H1 (cell line): ENCODE measurements at regions not wholly inside any gene's neighbourhood (a gene's known extent, or its start where the extent isn't known, plus 50 kb on each side); places are given as distances from the start of the nearest gene placed in this dataset.

Experiments
- CTCF ChIA-PET: fragments of 300-600 bp; sonication (Branson Sonifier 250); formaldehyde crosslinking; loops from one replicate; lab custom pipeline; 2021; ENCODE audit not compliant: partially characterized antibody; lab: Charles Lee
- POLR2A ChIA-PET: fragments of 300-600 bp; sonication (Branson Sonifier 250); formaldehyde crosslinking; loops from one replicate; lab custom pipeline; 2021; ENCODE audit warnings: inconsistent platforms; ENCODE audit not compliant: partially characterized antibody; lab: Charles Lee
- DNase-seq, 2 experiments: peaks; one replicate each; pipeline versions ENCODE4 v3.0.0 to v3.0.0-alpha.2; 2010 to 2022; ENCODE audit warnings: low spot score in 2 of 2, low read depth in 1 of 2, mixed read lengths in 1 of 2
- FAIRE-seq: peaks from 2 replicates; lab custom pipeline; 2011; peaks lifted over from hg19 to GRCh38; lab: Jason Lieb, UNC
- H2AFZ ChIP-seq: 2 replicates; pipeline ENCODE4 v1.8.1; 2012; ENCODE audit warnings: low read length, inconsistent platforms
- H2AK5ac ChIP-seq: 2 replicates; pipeline ENCODE4 v1.6.1; 2013; ENCODE audit warnings: low read depth, low read length
- H2BK120ac ChIP-seq: replicated peaks from 2 replicates; pipeline ENCODE3; 2013; ENCODE audit warnings: low read depth, low read length, inconsistent platforms
- H2BK12ac ChIP-seq: 2 replicates; pipeline ENCODE4 v1.6.1; 2013; ENCODE audit warnings: low read depth, low read length
- H2BK15ac ChIP-seq: 2 replicates; pipeline ENCODE4 v1.6.1; 2013; ENCODE audit warnings: low read length
- H2BK20ac ChIP-seq: 2 replicates; pipeline ENCODE4 v1.6.1; 2013; ENCODE audit warnings: low read length
- H2BK5ac ChIP-seq: 2 replicates; pipeline ENCODE4 v1.6.1; 2013; ENCODE audit warnings: low read depth, low read length
- H3K14ac ChIP-seq: 2 replicates; pipeline ENCODE4 v1.6.1; 2013; ENCODE audit warnings: inconsistent platforms; ENCODE audit not compliant: insufficient read length
- H3K18ac ChIP-seq: 2 replicates; pipeline ENCODE4 v1.6.1; 2013; ENCODE audit warnings: low read length; ENCODE audit errors: extremely low read depth
- H3K23ac ChIP-seq: 2 replicates; pipeline ENCODE4 v1.6.1; 2013; ENCODE audit warnings: inconsistent platforms; ENCODE audit not compliant: insufficient read length
- H3K23me2 ChIP-seq: 2 replicates; pipeline ENCODE4 v1.6.1; 2013; ENCODE audit warnings: low read depth, low read length
- H3K27ac ChIP-seq: 2 replicates; pipeline ENCODE4 v1.6.1; 2011; ENCODE audit warnings: low read depth, low read length, inconsistent platforms
- H3K27me3 ChIP-seq, 4 experiments: replicated peaks in 1 of 4; 1 replicate in 1 of 4; 2 replicates in 3 of 4; pipeline versions ENCODE4 v1.6.1 to v1.8.1; 2011 to 2013; ENCODE audit warnings: low read length in 3 of 4, mild to moderate bottlenecking in 3 of 4, inconsistent platforms in 2 of 4, mixed read lengths in 2 of 4, moderate library complexity in 1 of 4; ENCODE audit not compliant: control insufficient read depth in 3 of 4, insufficient read depth in 3 of 4; ENCODE audit errors: extremely low read depth in 1 of 4
- H3K36me3 ChIP-seq, 4 experiments: 2 replicates each; pipeline versions ENCODE4 v1.6.1 to v1.8.1; 2011 to 2013; ENCODE audit warnings: mild to moderate bottlenecking in 4 of 4, low read length in 3 of 4, moderate library complexity in 2 of 4, control low read depth in 1 of 4, inconsistent platforms in 1 of 4; ENCODE audit not compliant: insufficient read depth in 4 of 4, control insufficient read depth in 2 of 4
- H3K4ac ChIP-seq: replicated peaks from 2 replicates; pipeline ENCODE3; 2013; ENCODE audit warnings: low read length, low read depth, mixed read lengths, inconsistent platforms; ENCODE audit not compliant: insufficient read length
- H3K4me1 ChIP-seq, 4 experiments: replicated peaks in 1 of 4; 1 replicate in 1 of 4; 2 replicates in 3 of 4; pipeline versions ENCODE4 v1.6.1 to v1.8.1; 2011 to 2013; ENCODE audit warnings: low read length in 3 of 4, inconsistent platforms in 2 of 4, mixed read lengths in 1 of 4; ENCODE audit not compliant: insufficient read depth in 4 of 4, control insufficient read depth in 3 of 4
- H3K4me2 ChIP-seq, 2 experiments: 2 replicates each; pipeline versions ENCODE4 v1.6.1 to v1.8.1; 2011 to 2013; ENCODE audit warnings: low read depth in 2 of 2, low read length in 2 of 2, control low read depth in 1 of 2, inconsistent platforms in 1 of 2, mild to moderate bottlenecking in 1 of 2; ENCODE audit not compliant: insufficient read depth in 1 of 2
- H3K4me3 ChIP-seq, 4 experiments: fragments of 200-600, 300-600 bp in 1 of 4; sonication (generic), shearing (Covaris generic), sonication (Bioruptor Twin) in 1 of 4; 2 replicates each; pipeline versions ENCODE4 v1.5.1 to v1.8.1; 2011 to 2016; ENCODE audit warnings: low read length in 4 of 4, low read depth in 3 of 4, control low read depth in 2 of 4, inconsistent platforms in 2 of 4, mild to moderate bottlenecking in 2 of 4, mixed read lengths in 1 of 4, moderate library complexity in 1 of 4; ENCODE audit not compliant: insufficient read depth in 2 of 4; ENCODE audit errors: extremely low read depth in 1 of 4
- H3K56ac ChIP-seq: replicated peaks from 2 replicates; pipeline ENCODE3; 2013; ENCODE audit warnings: low read depth, mild to moderate bottlenecking, mixed read lengths, low read length, inconsistent platforms; ENCODE audit not compliant: insufficient read length
- H3K79me1 ChIP-seq: 2 replicates; pipeline ENCODE4 v1.6.1; 2013; ENCODE audit warnings: low read depth, low read length, control low read depth
- H3K79me2 ChIP-seq, 2 experiments: 2 replicates each; pipeline versions ENCODE4 v1.6.1 to v1.8.1; 2012 to 2013; ENCODE audit warnings: low read length in 2 of 2, mild to moderate bottlenecking in 2 of 2, inconsistent platforms in 1 of 2; ENCODE audit not compliant: insufficient read depth in 2 of 2, control insufficient read depth in 1 of 2
- H3K9ac ChIP-seq, 4 experiments: replicated peaks in 1 of 4; 1 replicate in 1 of 4; 2 replicates in 3 of 4; pipeline versions ENCODE4 v1.6.1 to v1.8.1; 2011 to 2013; ENCODE audit warnings: low read depth in 3 of 4, low read length in 3 of 4, control low read depth in 2 of 4, mild to moderate bottlenecking in 2 of 4, moderate library complexity in 2 of 4, inconsistent platforms in 1 of 4; ENCODE audit errors: extremely low read depth in 1 of 4
- H3K9me3 ChIP-seq, 2 experiments: 2 replicates each; pipeline versions ENCODE4 v1.6.1 to v1.8.1; 2012 to 2013; ENCODE audit warnings: mild to moderate bottlenecking in 2 of 2, moderate library complexity in 2 of 2, control low read depth in 1 of 2, inconsistent platforms in 1 of 2, low read depth in 1 of 2, low read length in 1 of 2, mixed read lengths in 1 of 2; ENCODE audit not compliant: insufficient read depth in 2 of 2
- H4K20me1 ChIP-seq, 2 experiments: replicated peaks in 1 of 2; 2 replicates each; pipeline versions ENCODE3 to v1.8.1; 2011 to 2013; ENCODE audit warnings: inconsistent platforms in 2 of 2, low read length in 2 of 2, mild to moderate bottlenecking in 1 of 2; ENCODE audit not compliant: insufficient read depth in 2 of 2, control insufficient read depth in 1 of 2
- H4K5ac ChIP-seq: 2 replicates; pipeline ENCODE4 v1.6.1; 2013; ENCODE audit warnings: low read length, low read depth, mixed read lengths, inconsistent platforms; ENCODE audit not compliant: insufficient read length
- H4K8ac ChIP-seq: 2 replicates; pipeline ENCODE4 v1.8.0; 2013; ENCODE audit warnings: mild to moderate bottlenecking, moderate library complexity, low read length, inconsistent platforms; ENCODE audit not compliant: insufficient read depth; ENCODE audit errors: extremely low read depth
- H4K91ac ChIP-seq: replicated peaks from 2 replicates; pipeline ENCODE3; 2013; ENCODE audit warnings: low read length, mixed read lengths, inconsistent platforms; ENCODE audit not compliant: insufficient read length
- BRCA1 ChIP-seq: IDR thresholded peaks from 2 replicates; pipeline ENCODE4 v1.6.1; 2012; ENCODE audit warnings: low read depth, low read length, improper control_type of control experiment
- CTBP2 ChIP-seq: IDR thresholded peaks from 2 replicates; pipeline ENCODE4 v1.7.0; 2011; ENCODE audit warnings: borderline replicate concordance, mild to moderate bottlenecking, moderate library complexity, mixed read lengths, low read length; ENCODE audit not compliant: insufficient read depth, insufficient read length
- EGR1 ChIP-seq: IDR thresholded peaks from 2 replicates; pipeline ENCODE4 v1.6.1; 2011; ENCODE audit warnings: low read depth, low read length, borderline replicate concordance
- FOSL1 ChIP-seq: IDR thresholded peaks from 2 replicates; pipeline ENCODE4 v1.6.1; 2011; ENCODE audit warnings: mild to moderate bottlenecking, low read depth, low read length, moderate library complexity; ENCODE audit not compliant: insufficient read depth
- GABPA ChIP-seq: IDR thresholded peaks from 2 replicates; pipeline ENCODE4 v1.6.1; 2011; ENCODE audit warnings: mild to moderate bottlenecking, low read length, moderate library complexity, borderline replicate concordance; ENCODE audit not compliant: insufficient read depth
- KDM5A ChIP-seq: fragments of 200-600 bp; IDR thresholded peaks from 2 replicates; pipeline ENCODE4 v1.7.1; 2012; ENCODE audit warnings: mild to moderate bottlenecking, low read length, inconsistent platforms, mixed read lengths
- MAFK ChIP-seq: IDR thresholded peaks from 2 replicates; pipeline ENCODE4 v1.6.1; 2012; ENCODE audit warnings: low read depth, mild to moderate bottlenecking, improper control_type of control experiment, low read length
- NANOG ChIP-seq: IDR thresholded peaks from 2 replicates; pipeline ENCODE4 v1.6.1; 2011; ENCODE audit warnings: low read length, low read depth, mild to moderate bottlenecking, inconsistent platforms; ENCODE audit not compliant: insufficient read depth, poor library complexity, severe bottlenecking
- NRF1 ChIP-seq: IDR thresholded peaks from 2 replicates; pipeline ENCODE4 v1.6.1; 2011; ENCODE audit warnings: mild to moderate bottlenecking, low read depth, low read length, improper control_type of control experiment
- RNF2 ChIP-seq: fragments of 200-900, 300-1000 bp; sonication (generic); IDR thresholded peaks from 2 replicates; pipeline ENCODE4 v1.7.1; 2016; ENCODE audit warnings: borderline replicate concordance, low read depth, mild to moderate bottlenecking, antibody characterized with exemption, low read length; ENCODE audit not compliant: poor library complexity, severe bottlenecking; ENCODE audit errors: missing control alignments
- SAP30 ChIP-seq: fragments of 300-600 bp; sonication (generic); IDR thresholded peaks from 2 replicates; pipeline ENCODE4 v1.7.1; 2012; ENCODE audit warnings: low read length, moderate library complexity, mild to moderate bottlenecking, inconsistent platforms; ENCODE audit not compliant: insufficient read depth, insufficient replicate concordance
- SP4 ChIP-seq: IDR thresholded peaks from 2 replicates; pipeline ENCODE4 v1.6.1; 2012; ENCODE audit warnings: low read length, inconsistent platforms
- SUZ12 ChIP-seq: fragments of 200-600 bp; sonication (generic); IDR thresholded peaks from 2 replicates; pipeline ENCODE4 v1.6.1; 2012; ENCODE audit warnings: mild to moderate bottlenecking, inconsistent platforms, low read length, moderate library complexity, mixed read lengths
- TAF7 ChIP-seq: optimal IDR thresholded peaks from 2 replicates; pipeline ENCODE3; 2011; ENCODE audit warnings: low read depth, mild to moderate bottlenecking, inconsistent platforms, low read length, moderate library complexity, borderline replicate concordance
- TEAD4 ChIP-seq: IDR thresholded peaks from 2 replicates; pipeline ENCODE4 v1.6.1; 2012; ENCODE audit warnings: low read depth, low read length, inconsistent platforms, mixed read lengths
- WGBS, 2 experiments: shearing (Covaris generic) in 1 of 2; methylation state at CpG; one replicate each; pipeline versions ENCODE4 v1.1.6 to v1.1.7; 2013 to 2015; ENCODE audit warnings: low lambda C conversion rate in 2 of 2, mixed read lengths in 2 of 2, inconsistent platforms in 1 of 2, low coverage in 1 of 2, missing lambda C conversion rate in 1 of 2; ENCODE audit not compliant: insufficient replicate concordance in 2 of 2, insufficient coverage in 1 of 2, insufficient read length in 1 of 2; ENCODE audit errors: extremely low coverage in 1 of 2, missing lambda C conversion rate in 1 of 2; 5-methylcytosine and 5-hydroxymethylcytosine counted together

- WGBS, 2 experiments, result 89% methylated on average over 5 of the region's 5 CpGs; no CpG with 5 or more reads in 1 of the 2 experiments
- no peak overlapping the region for H3K27ac ChIP-seq
- TF ChIP-seq KDM5A, result no peak
- TF ChIP-seq EGR1, result no peak
- no peak for TF ChIP-seq NANOG
- TF ChIP-seq SP4, result no peak
- TF ChIP-seq TAF7, result no peak
- TF ChIP-seq TEAD4, result no peak
- TF ChIP-seq CTBP2, result no peak
- TF ChIP-seq BRCA1, result no peak
- TF ChIP-seq NRF1, result no peak
- TF ChIP-seq SAP30, result no peak
- no peak for TF ChIP-seq FOSL1
- no peak for TF ChIP-seq MAFK
- no peak for TF ChIP-seq RNF2
- no peak for TF ChIP-seq SUZ12
- TF ChIP-seq GABPA, result no peak
Observed at GRCh38 chr16:17552351-17552750, 81.6 kb upstream of the XYLT1 start.

More at GRCh38 chr16:17552351-17552750, 81.6 kb upstream of the XYLT1 start:
- H3K4me2 ChIP-seq, result no peak overlapping the region
- H3K4me1 ChIP-seq, result no peaks in the 10 kb centered on the region
- no peaks in the 10 kb centered on the region; the same call in 1 of the 2 replicates for H3K23me2 ChIP-seq
- H4K91ac ChIP-seq, result no peak overlapping the region
- H3K56ac ChIP-seq, result no peak overlapping the region
- FAIRE-seq, result no peak
- H2BK15ac ChIP-seq, result no peak overlapping the region
- no peak for DNase-seq
- ChIA-PET POLR2A (no interaction called here), CTCF (interaction anchor here (1.5 kb wide), 1 partner anchor 11 kb away, joined by 4 read pairs; no protein-coding TSS in a partner anchor)
- no peak overlapping the region for H4K5ac ChIP-seq
- no peaks in the 10 kb centered on the region for H3K9me3 ChIP-seq
- no peaks in the 10 kb centered on the region for H3K27me3 ChIP-seq
- H3K9ac ChIP-seq, result no peak overlapping the region
- H4K8ac ChIP-seq, result no peak overlapping the region
- no peak overlapping the region for H2BK120ac ChIP-seq
- no peaks in the 10 kb centered on the region for H3K79me1 ChIP-seq
- H2BK20ac ChIP-seq, result no peak overlapping the region
- no peaks in the 10 kb centered on the region for H3K36me3 ChIP-seq
- no peak overlapping the region for H3K18ac ChIP-seq
- H4K20me1 ChIP-seq, result no peaks in the 10 kb centered on the region
- no peak overlapping the region for H3K14ac ChIP-seq
- H3K23ac ChIP-seq, result no peak overlapping the region
- H2BK5ac ChIP-seq, result no peak overlapping the region
- no peaks in the 10 kb centered on the region for H3K79me2 ChIP-seq
- no peak overlapping the region for H3K4ac ChIP-seq
- no peak overlapping the region for H2AK5ac ChIP-seq
- H3K4me3 ChIP-seq, result no peak overlapping the region
- no peak overlapping the region for H2BK12ac ChIP-seq
- H2AFZ ChIP-seq, result no peak overlapping the region
